Right lobe of liver (tissue), 6 donors: ENCODE measurements at regions not wholly inside any gene's neighbourhood (a gene's known extent, or its start where the extent isn't known, plus 50 kb on each side); places are given as distances from the start of the nearest gene placed in this dataset.

Experiments
- ATAC-seq, 4 donors: fragments of 200-7000 bp; cut with Tn5 transposase; one replicate each; pipeline ENCODE4 v1.9.1; 2020; ENCODE audit warnings: mild to moderate bottlenecking in 4 of 4, moderate library complexity in 4 of 4
- DNase-seq, 3 donors: peaks; one replicate each; pipeline ENCODE4 v3.0.0-alpha.2; 2020
- H3K27ac ChIP-seq, 3 donors: fragments of 200-600 bp; one replicate each; pipeline ENCODE4 v1.8.0; 2022
- H3K27me3 ChIP-seq, 2 donors: fragments of 200-600 bp; one replicate each; pipeline ENCODE4 v1.8.0; 2022
- H3K36me3 ChIP-seq, 4 donors: fragments of 200-600 bp; sonication (generic) in 1 of 4; one replicate each; pipeline versions ENCODE4 v1.5.1 to v1.8.0; 2017 to 2022; ENCODE audit warnings: control low read depth in 1 of 4
- H3K4me1 ChIP-seq, 4 donors: fragments of 200-600 bp; sonication (generic) in 1 of 4; one replicate each; pipeline versions ENCODE4 v1.5.1 to v1.8.0; 2017 to 2022; ENCODE audit warnings: control low read depth in 1 of 4
- H3K4me3 ChIP-seq, 3 donors: fragments of 200-600 bp; one replicate each; pipeline ENCODE4 v1.8.0; 2022
- H3K9me3 ChIP-seq, 4 donors: fragments of 200-600 bp; sonication (generic) in 1 of 4; one replicate each; pipeline versions ENCODE4 v1.5.1 to v1.8.0; 2017 to 2022; ENCODE audit warnings: control low read depth in 1 of 4
- POLR2A ChIP-seq: fragments of 450-650 bp; IDR thresholded peaks from one replicate; pipeline ENCODE4 v1.6.1; 2017; ENCODE audit warnings: antibody characterized with exemption, mild to moderate bottlenecking
- WGBS: methylation state at CpG from one replicate; pipeline ENCODE4 v1.1.6; 2018; ENCODE audit warnings: low coverage, low lambda C conversion rate; ENCODE audit not compliant: insufficient coverage; ENCODE audit errors: missing lambda C conversion rate; 5-methylcytosine and 5-hydroxymethylcytosine counted together
- intact Hi-C, 2 donors: fragments of 100-400 bp; cut with DNase I; formaldehyde crosslinking; loops; one replicate each; pipeline versions ENCODE4 v1.11.2 to v1.14.1; 2022
- TF ChIP-seq, protein P1 (sequence below), 4 donors: fragments of 200-600 bp in 3 of 4; fragments of 450-650 bp in 1 of 4; IDR thresholded peaks; one replicate each; pipeline versions ENCODE4 v1.5.1 to v1.8.0; 2016 to 2022; ENCODE audit warnings: antibody characterized with exemption in 4 of 4, mild to moderate bottlenecking in 2 of 4
- donor health status: DM: no; HTN: yes; CAD: no.
- donor health status: DM: no; HTN: no; CAD: no.
- donor health status: DM: no; HTN: no; CAD: no.
- donor health status: DM: no; HTN: yes; CAD: no.
- donor health status: DM: no; HTN: yes; CAD: no.

DNA sequence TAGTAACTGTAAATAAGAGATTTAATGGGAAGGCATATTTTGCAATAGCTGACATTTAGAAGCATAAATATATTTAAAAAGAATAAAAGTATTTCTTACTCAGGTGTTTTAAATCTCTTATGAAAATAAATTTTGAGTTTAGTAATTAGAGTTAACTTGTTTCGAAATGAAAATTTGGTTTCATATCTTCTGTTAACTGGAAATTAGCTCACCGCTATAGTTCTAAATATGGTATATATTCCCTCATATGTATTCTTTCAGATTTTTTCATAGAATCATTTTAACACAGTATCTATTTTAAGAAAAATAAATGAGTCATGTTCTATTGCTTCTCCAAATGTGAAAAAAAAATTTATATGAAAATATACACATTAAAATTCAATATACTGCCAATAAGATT, 434.1 kb downstream of the DTWD2 start:
- Histone ChIP-seq H3K4me3 (no peak overlapping the region), H3K36me3 (no peaks in the 10 kb centered on the region), H3K4me1 (no peaks in the 10 kb centered on the region), H3K27ac (no peak overlapping the region), H3K9me3 (no peaks in the 10 kb centered on the region), H3K27me3 (no peaks in the 10 kb centered on the region)
- DNase-seq (no peak), ATAC-seq (no peak)
- no peak for TF ChIP-seq POLR2A
- TF ChIP-seq, protein P1, sequence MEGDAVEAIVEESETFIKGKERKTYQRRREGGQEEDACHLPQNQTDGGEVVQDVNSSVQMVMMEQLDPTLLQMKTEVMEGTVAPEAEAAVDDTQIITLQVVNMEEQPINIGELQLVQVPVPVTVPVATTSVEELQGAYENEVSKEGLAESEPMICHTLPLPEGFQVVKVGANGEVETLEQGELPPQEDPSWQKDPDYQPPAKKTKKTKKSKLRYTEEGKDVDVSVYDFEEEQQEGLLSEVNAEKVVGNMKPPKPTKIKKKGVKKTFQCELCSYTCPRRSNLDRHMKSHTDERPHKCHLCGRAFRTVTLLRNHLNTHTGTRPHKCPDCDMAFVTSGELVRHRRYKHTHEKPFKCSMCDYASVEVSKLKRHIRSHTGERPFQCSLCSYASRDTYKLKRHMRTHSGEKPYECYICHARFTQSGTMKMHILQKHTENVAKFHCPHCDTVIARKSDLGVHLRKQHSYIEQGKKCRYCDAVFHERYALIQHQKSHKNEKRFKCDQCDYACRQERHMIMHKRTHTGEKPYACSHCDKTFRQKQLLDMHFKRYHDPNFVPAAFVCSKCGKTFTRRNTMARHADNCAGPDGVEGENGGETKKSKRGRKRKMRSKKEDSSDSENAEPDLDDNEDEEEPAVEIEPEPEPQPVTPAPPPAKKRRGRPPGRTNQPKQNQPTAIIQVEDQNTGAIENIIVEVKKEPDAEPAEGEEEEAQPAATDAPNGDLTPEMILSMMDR (IDR thresholded peaks at IDR 0.05) = no peak
- intact Hi-C loops = no loop called here
- 84% methylated on average over 2 of the region's 2 CpGs for WGBS

DNA sequence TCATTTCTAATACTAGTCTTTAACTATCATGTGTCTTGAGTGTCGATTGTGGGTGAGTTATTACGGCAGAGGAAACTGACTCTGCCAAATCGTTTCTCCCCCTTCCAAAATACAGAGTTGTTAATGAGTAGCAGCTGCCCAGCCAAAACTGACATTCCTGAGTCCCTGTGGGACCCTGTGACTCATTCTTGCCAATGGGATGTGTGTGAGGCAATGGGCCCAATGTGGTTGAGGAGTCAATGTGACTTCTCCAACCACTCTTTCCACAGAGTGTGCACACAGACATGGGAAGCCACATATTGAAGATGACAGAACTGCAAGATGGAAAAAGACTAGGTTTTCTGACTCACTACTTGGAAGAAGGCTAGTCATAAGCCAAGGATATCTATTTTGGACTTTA, 434.7 kb downstream of the DTWD2 start:
- Histone ChIP-seq H3K4me3 (no peak overlapping the region), H3K27ac (no peak overlapping the region), H3K9me3 (no peaks in the 10 kb centered on the region), H3K4me1 (no peaks in the 10 kb centered on the region), H3K36me3 (no peaks in the 10 kb centered on the region), H3K27me3 (no peaks in the 10 kb centered on the region)
- ATAC-seq (no peak), DNase-seq (no peak)
- intact Hi-C loops = no loop called here
- WGBS = 60% methylated on average over 1 of the region's 3 CpGs
- TF ChIP-seq, protein P1 (IDR thresholded peaks at IDR 0.05) = no peak
- TF ChIP-seq POLR2A = no peak

- ATAC-seq (no peak), DNase-seq (no peak)
- Histone ChIP-seq H3K36me3 (no peaks in the 10 kb centered on the region), H3K4me1 (no peaks in the 10 kb centered on the region), H3K9me3 (no peaks in the 10 kb centered on the region), H3K4me3 (no peak overlapping the region), H3K27me3 (no peaks in the 10 kb centered on the region), H3K27ac (no peak overlapping the region)
- TF ChIP-seq, protein P1 (IDR thresholded peaks at IDR 0.05) = no peak
- TF ChIP-seq POLR2A = no peak
- intact Hi-C loops = no loop called here
- 69% methylated on average over 2 of the region's 2 CpGs for WGBS
Observed at GRCh38 chr5:118552731-118553360, 435.5 kb downstream of the DTWD2 start.

GRCh38 chr5:118552146-118552545, 436.2 kb downstream of the DTWD2 start:
- WGBS = 23% methylated on average over 2 of the region's 2 CpGs
- Histone ChIP-seq H3K27ac (no peak overlapping the region), H3K4me1 (no peaks in the 10 kb centered on the region), H3K4me3 (no peak overlapping the region), H3K9me3 (no peaks in the 10 kb centered on the region), H3K27me3 (no peaks in the 10 kb centered on the region), H3K36me3 (no peaks in the 10 kb centered on the region)
- DNase-seq (no peak), ATAC-seq (no peak)
- intact Hi-C loops = no loop called here
- no peak for TF ChIP-seq POLR2A
- TF ChIP-seq, protein P1 (IDR thresholded peaks at IDR 0.05) = no peak

DNA sequence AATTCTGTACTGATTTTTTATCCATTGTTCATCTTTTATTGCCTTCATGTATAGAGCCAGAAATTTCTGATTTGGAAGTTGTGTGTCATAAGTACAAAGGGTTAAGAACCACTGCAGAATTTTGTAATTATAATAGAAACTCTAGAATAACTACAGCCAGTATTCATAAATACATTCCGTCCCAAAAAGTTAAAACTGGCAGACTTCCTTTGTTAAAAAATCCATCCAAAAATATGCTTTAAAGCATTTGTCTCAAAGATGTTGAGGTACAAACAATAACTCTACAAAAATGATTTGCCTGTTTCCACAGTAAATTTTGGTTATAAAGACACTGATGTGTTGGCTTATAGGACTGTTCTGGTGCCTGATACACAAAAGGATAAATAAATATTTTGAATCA, 436.6 kb downstream of the DTWD2 start:
- no peak for ATAC-seq
- no peak for TF ChIP-seq POLR2A
- TF ChIP-seq, protein P1 (IDR thresholded peaks at IDR 0.05) = no peak
- no peaks in the 10 kb centered on the region for H3K9me3 ChIP-seq
- H3K36me3 ChIP-seq = no peaks in the 10 kb centered on the region
- H3K4me1 ChIP-seq = no peaks in the 10 kb centered on the region
- H3K27ac ChIP-seq = no peak overlapping the region
- 27% methylated on average over 1 of the region's 1 CpG for WGBS
- no peak overlapping the region for H3K4me3 ChIP-seq
- intact Hi-C loops = no loop called here
- H3K27me3 ChIP-seq = no peaks in the 10 kb centered on the region
- no peak for DNase-seq
